AG09319 (cell line): ENCODE measurements at regions not wholly inside any gene's neighbourhood (a gene's known extent, or its start where the extent isn't known, plus 50 kb on each side); places are given as distances from the start of the nearest gene placed in this dataset.
"Not testable (repeated sequence)": the region's sequence is repeated elsewhere in the genome, so short reads cannot be mapped to it uniquely, and the experiment has no call there.

Experiments used
- DNase-seq: peaks from one replicate; pipeline ENCODE4 v3.0.0-alpha.2; 2010; ENCODE audit warnings: low read depth; ENCODE audit errors: extremely low read depth
- CTCF ChIP-seq: IDR thresholded peaks from 2 replicates; pipeline ENCODE4 v1.5.1; 2011; ENCODE audit warnings: low read depth, mild to moderate bottlenecking, inconsistent platforms, low read length, moderate library complexity

DNA sequence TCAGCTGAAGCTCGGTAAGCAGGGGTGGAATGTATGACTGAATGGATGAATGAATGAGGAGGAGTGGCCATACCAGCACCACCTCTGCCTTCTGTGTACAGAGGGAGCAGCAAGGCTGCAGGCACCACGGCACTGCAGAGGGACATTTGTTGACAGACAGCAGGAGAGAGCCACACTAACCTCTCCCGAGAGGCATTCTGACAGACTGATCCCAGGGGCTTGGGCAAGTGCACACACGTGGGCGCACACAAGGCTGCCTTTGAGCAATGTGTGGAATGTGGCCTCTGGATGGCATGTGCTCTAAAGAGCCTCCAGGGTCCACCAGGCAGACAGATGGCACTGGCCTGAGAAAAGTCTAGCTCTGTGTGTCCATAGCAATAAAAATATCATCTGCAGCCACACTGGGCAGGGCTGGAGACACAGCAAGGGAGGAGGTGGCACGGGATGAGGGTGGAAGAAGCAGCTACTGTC lies 111.8 kb downstream of the ACTL7B start:
- no peak for TF ChIP-seq CTCF
- DNase-seq: no peak

GRCh38 chr9:108743416-108743815 lies 112.4 kb downstream of the ACTL7B start:
- no peak for TF ChIP-seq CTCF
- DNase-seq: no peak

DNA sequence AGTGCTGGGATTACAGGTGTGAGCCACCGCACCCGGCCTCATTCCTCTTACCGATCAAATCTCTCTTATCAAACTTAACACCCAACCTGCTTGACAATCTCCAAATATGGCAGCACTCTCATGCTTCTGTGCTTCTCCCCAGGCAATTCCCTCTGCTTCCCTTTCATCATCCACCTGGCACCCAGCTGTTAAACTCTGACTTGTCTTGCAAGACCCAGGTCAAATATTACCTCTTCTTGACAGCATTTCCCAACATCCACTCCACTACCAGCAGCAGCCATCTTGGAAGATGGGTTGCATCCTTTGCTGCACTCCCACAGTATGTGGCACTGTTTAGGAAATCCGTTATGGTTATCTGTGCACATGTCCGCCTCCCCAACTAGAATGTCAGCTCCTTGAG lies 113.6 kb downstream of the ACTL7B start:
- no peak for DNase-seq
- TF ChIP-seq CTCF: no peak

DNA sequence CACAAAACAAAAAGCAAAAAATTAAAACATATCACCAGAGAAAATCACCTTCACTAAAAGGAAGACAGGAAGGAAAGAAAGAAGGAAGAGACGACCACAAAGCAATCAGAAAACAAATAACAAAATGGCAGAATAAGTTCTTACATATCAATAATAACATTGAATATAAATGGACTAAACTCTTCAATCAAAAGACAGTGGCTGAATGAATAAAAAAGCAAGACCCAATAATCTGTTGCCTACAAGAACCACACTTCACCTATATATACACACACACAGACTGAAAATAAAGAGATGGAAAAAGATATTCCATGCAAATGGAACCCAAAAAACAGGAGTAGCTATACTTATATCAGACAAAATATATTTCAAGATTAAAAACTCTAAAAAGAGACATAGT lies 124.5 kb downstream of the ACTL7B start:
- not testable (repeated sequence) for DNase-seq

DNA sequence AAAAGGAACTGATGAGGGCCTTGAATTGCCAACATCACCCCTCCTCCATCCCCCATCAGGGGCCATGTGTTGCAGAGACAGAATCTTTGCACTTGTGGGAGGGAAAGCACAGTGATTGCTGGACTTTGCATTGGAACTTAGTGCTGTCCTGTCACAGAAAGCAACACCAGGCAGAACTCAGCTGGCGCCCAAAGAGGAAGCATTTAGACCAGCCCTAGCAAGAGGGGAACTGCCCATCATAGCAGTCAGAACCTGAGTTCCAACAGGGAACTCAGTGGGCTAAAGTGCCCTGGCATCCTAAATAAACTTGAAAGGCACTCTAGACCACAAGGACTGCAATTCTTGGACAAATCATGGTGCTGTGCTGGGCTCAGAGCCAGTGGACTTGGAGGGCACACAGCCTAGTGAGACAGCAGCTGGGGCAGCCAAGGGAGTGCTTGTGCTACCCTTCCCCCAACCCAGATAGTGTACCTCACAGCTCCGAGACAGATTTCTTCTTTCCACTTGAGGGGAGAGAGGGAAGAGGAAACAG lies 128.1 kb downstream of the ACTL7B start:
- DNase-seq: no peak
- no peak for TF ChIP-seq CTCF

- TF ChIP-seq CTCF: no peak
- DNase-seq: no peak
These were observed 131.1 kb downstream of the ACTL7B start for GRCh38 chr9:108724652-108725051.

DNA sequence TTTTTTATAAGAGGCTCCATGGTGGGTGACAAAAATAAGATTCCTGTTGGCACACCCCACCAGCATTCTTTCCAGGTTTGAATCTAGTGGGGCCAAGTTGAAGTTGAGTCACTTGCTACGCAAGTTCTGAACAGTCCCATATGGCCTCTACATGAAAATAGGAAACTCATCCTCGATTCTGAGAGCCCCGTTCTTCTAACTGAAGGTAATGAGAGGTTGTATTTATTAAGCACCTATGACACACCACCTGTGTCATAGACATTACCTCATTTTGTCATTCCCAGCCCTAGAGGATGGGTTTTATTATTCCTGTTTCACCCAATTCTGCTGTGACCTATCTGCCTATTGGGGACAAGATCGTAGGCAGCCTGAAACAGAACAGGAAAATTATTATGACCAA lies 131.7 kb downstream of the ACTL7B start:
- no peak for DNase-seq
- no peak for TF ChIP-seq CTCF

GRCh38 chr9:108722396-108722795 lies 133.4 kb downstream of the ACTL7B start:
- no peak for DNase-seq
- no peak for TF ChIP-seq CTCF
